ENCODE measurements at regions not wholly inside any gene's neighbourhood (a gene's known extent, or its start where the extent isn't known, plus 50 kb on each side); places are given as distances from the start of the nearest gene placed in this dataset.
"Not testable (repeated sequence)": the region's sequence is repeated elsewhere in the genome, so short reads cannot be mapped to it uniquely, and the experiment has no call there.

DNA sequence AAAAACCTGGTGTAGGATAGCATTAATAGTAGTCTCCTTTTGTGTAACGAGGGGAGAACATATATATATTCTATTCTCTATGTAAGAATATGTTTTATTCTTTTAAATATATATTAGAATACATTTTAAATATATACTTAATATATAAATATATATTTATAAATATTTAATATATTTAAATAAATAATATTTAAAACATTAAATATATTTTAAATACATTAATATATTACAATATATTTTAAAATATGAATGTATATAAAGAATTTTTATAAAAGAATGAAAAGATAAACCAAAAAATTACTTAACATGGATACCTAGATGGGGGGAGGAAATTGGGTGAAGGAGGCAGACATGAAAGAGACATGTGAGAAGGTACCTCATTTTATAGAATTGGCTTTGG lies 53.0 kb upstream of the ZNF831 start:
- Histone ChIP-seq H3K4me1 (replicated peaks in 1 of 2) (no peaks in the 10 kb centered on the region), H3K4me3 (no peak overlapping the region), H3K27ac (no peak overlapping the region)
- in situ Hi-C loops (cut with MboI; ENCODE audit: low pct_unique_long_range_greater_than_20kb in 2 of 9, low sequenced_read_pairs in 9 of 9, unreplicated experiment in 9 of 9), result no loop called here
- 0 to 82% (median 63%) methylated on average over 1 of the region's 1 CpG for WGBS, 10 experiments
- no peak for ATAC-seq (replicated peaks in 6 of 8)

- Histone ChIP-seq H3K4me3 (no peak overlapping the region), H3K27ac (no peak overlapping the region), H3K4me1 (replicated peaks in 1 of 2) (no peaks in the 10 kb centered on the region)
- WGBS, 10 experiments, result 0 to 79% (median 55%) methylated on average over 1 to 4 of the region's 4 CpGs; no CpG with 5 or more reads in 2 of the 10 experiments
- no peak for ATAC-seq (replicated peaks in 6 of 8)
- in situ Hi-C loops (cut with MboI; ENCODE audit: low pct_unique_long_range_greater_than_20kb in 2 of 9, low sequenced_read_pairs in 9 of 9, unreplicated experiment in 9 of 9), result no loop called here
Measured at GRCh38 chr20:59105581-59105980, 58.0 kb upstream of the ZNF831 start.

DNA sequence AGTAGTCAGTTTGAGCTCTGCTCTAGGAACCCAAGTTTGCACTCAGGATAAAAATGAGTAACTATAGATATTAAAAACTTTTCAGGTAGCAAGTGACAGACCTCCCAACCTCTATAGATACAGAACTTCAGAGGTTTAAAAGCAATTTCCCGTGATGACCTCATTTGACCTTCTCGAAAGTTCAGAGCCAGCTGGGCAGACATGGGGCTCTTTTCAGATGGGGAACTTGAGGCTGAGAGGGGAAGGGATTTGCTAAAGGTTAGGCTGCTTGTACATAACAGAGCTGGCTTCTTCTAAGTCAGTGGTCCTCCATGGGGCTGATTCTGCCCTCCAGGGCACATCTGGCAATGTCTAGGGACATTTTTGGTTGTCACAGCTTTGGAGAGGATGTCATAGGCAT lies 58.8 kb upstream of the ZNF831 start:
- ATAC-seq (replicated peaks in 6 of 8), result no peak
- in situ Hi-C loops (cut with MboI; ENCODE audit: low pct_unique_long_range_greater_than_20kb in 2 of 9, low sequenced_read_pairs in 9 of 9, unreplicated experiment in 9 of 9), result no loop called here
- no peak overlapping the region for H3K27ac ChIP-seq
- no peaks in the 10 kb centered on the region for H3K4me1 ChIP-seq (replicated peaks in 1 of 2)
- 74 to 85% (median 83%) methylated on average over 1 to 2 of the region's 2 CpGs; no CpG with 5 or more reads in 6 of the 10 experiments for WGBS, 10 experiments
- H3K4me3 ChIP-seq, result no peak overlapping the region

DNA sequence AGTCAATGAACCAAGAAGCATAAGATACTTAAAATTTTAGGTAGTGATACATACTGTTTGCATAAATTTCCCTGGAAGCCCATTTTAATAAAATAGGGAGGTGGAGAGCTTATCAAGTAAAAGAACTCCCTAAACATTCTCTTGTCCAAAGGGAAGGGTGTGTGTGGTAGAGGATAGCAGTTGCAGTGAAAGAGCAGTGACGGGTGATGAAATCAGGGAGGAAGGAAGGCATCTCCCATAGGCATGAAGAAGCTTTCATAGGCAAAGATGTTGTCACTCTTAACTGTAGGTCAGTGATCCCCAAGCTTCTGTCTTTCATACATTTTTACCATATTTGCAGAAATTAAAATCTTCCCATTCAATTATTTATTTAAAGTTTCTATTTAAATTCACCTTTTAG lies 60.0 kb upstream of the ZNF831 start:
- WGBS, 10 experiments, result 0 to 100% (median 19%) methylated on average over 1 of the region's 1 CpG; no CpG with 5 or more reads in 2 of the 10 experiments

GRCh38 chr20:59102841-59103299 lies 60.3 kb upstream of the PRELID3B start:
- in situ Hi-C loops (cut with MboI; ENCODE audit: low pct_unique_long_range_greater_than_20kb in 2 of 9, low sequenced_read_pairs in 9 of 9, unreplicated experiment in 9 of 9), result no loop called here
- ATAC-seq (replicated peaks in 6 of 8), result no peak
- Histone ChIP-seq H3K4me3 (no peak overlapping the region), H3K27ac (no peak overlapping the region), H3K4me1 (replicated peaks in 1 of 2) (no peaks in the 10 kb centered on the region)
- WGBS, 10 experiments, result 6 to 100% (median 78%) methylated on average over 1 to 4 of the region's 4 CpGs; no CpG with 5 or more reads in 2 of the 10 experiments

More for the DNA sequence above, 60.0 kb upstream of the ZNF831 start:
- H3K4me3 ChIP-seq, result no peak overlapping the region
- in situ Hi-C loops (cut with MboI; ENCODE audit: low pct_unique_long_range_greater_than_20kb in 2 of 9, low sequenced_read_pairs in 9 of 9, unreplicated experiment in 9 of 9), result no loop called here
- H3K4me1 ChIP-seq (replicated peaks in 1 of 2), result no peaks in the 10 kb centered on the region
- no peak for ATAC-seq (replicated peaks in 6 of 8)
- H3K27ac ChIP-seq, result no peak overlapping the region

GRCh38 chr20:59101961-59102360 lies 59.4 kb upstream of the PRELID3B start:
- Histone ChIP-seq H3K4me1 (replicated peaks in 1 of 2) (no peaks in the 10 kb centered on the region), H3K27ac (no peak overlapping the region), H3K4me3 (no peak overlapping the region)
- in situ Hi-C loops (cut with MboI; ENCODE audit: low pct_unique_long_range_greater_than_20kb in 2 of 9, low sequenced_read_pairs in 9 of 9, unreplicated experiment in 9 of 9), result no loop called here
- no peak for ATAC-seq (replicated peaks in 6 of 8)
- 0 to 91% (median 45%) methylated on average over 1 to 5 of the region's 5 CpGs; no CpG with 5 or more reads in 2 of the 10 experiments for WGBS, 10 experiments

DNA sequence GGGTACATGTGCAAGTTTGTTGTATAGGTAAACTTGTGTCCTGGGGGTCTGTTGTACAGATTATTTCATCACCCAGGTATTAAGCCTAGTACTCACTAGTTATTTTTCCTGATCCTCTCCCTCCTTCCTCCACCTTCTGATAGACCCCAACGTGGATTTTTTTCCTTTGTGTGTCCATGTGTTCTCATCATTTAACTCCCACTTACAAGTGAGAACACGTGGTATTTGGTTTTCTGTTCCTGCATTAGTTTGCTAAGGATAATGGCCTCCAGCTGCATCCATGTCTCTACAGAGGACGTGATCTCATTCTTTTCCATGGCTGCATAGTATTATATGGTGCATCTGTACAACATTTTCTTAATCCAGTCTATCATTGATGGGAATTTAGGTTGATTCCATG lies 57.3 kb upstream of the PRELID3B start:
- H3K27ac ChIP-seq; ATAC-seq (replicated peaks in 6 of 8); H3K4me1 ChIP-seq (replicated peaks in 1 of 2); H3K4me3 ChIP-seq: not testable (repeated sequence)
- 0 to 100% (median 76%) methylated on average over 1 to 3 of the region's 3 CpGs for WGBS, 10 experiments
- in situ Hi-C loops (cut with MboI; ENCODE audit: low pct_unique_long_range_greater_than_20kb in 2 of 9, low sequenced_read_pairs in 9 of 9, unreplicated experiment in 9 of 9), result loop anchor here in 1 of 9 experiments (25.0 kb wide), 1 partner anchor 312 kb away; no protein-coding TSS in a partner anchor

DNA sequence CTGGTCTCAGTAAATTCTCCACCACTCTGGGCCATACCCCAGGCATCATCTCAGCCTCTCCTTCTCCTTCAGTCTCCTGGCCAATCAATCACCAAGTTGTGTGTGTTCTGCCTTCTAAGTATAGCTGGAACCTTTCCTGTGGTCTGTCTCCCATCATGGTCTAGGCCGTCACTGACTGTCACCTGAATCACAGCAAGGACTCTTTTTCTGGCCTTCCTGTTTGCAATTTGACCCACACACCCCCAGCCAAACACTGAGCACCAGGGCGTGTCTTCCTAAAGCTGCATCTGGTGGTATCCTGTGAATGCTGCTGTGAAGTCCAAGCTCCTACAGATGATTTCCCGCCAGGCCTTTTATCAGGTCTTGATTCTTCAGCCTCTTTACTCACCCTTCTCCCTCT lies 52.6 kb upstream of the PRELID3B start:
- ATAC-seq (replicated peaks in 6 of 8), result no peak
- Histone ChIP-seq H3K4me1 (replicated peaks in 1 of 2) (no peaks in the 10 kb centered on the region), H3K27ac (no peak overlapping the region), H3K4me3 (no peak overlapping the region)
- WGBS, 10 experiments, result 21 to 100% (median 58%) methylated on average over 2 to 3 of the region's 3 CpGs; no CpG with 5 or more reads in 3 of the 10 experiments
- in situ Hi-C loops (cut with MboI; ENCODE audit: low pct_unique_long_range_greater_than_20kb in 2 of 9, low sequenced_read_pairs in 9 of 9, unreplicated experiment in 9 of 9), result loop anchor here in 1 of 9 experiments (25.0 kb wide), 1 partner anchor 317 kb away; no protein-coding TSS in a partner anchor

- 77 to 100% (median 96%) methylated on average over 1 to 5 of the region's 8 CpGs; no CpG with 5 or more reads in 3 of the 10 experiments for WGBS, 10 experiments
- Histone ChIP-seq H3K4me3 (no peak overlapping the region), H3K4me1 (replicated peaks in 1 of 2) (no peaks in the 10 kb centered on the region), H3K27ac (no peak overlapping the region)
- in situ Hi-C loops (cut with MboI; ENCODE audit: low pct_unique_long_range_greater_than_20kb in 2 of 9, low sequenced_read_pairs in 9 of 9, unreplicated experiment in 9 of 9), result loop anchor here in 1 of 9 experiments (25.0 kb wide), 1 partner anchor 318 kb away; no protein-coding TSS in a partner anchor
- ATAC-seq (replicated peaks in 6 of 8), result no peak
Measured at GRCh38 chr20:59094576-59094975, 52.0 kb upstream of the PRELID3B start.
